SW480 (cell line): ENCODE measurements at regions not wholly inside any gene's neighbourhood (a gene's known extent, or its start where the extent isn't known, plus 50 kb on each side); places are given as distances from the start of the nearest gene placed in this dataset.
A peak's percentile ranks its signal among the peaks of the same experiment; 100 is the strongest.

Source experiments
- DNase-seq: peaks from one replicate; pipeline ENCODE4 v3.0.0-alpha.2; 2016; ENCODE audit warnings: low spot score

GRCh38 chr13:21965095-21965494 is 294.2 kb downstream of the FGF9 start:
- no peak for DNase-seq

GRCh38 chr13:21966014-21966413 is 295.1 kb downstream of the FGF9 start:
- DNase-seq: no peak

GRCh38 chr13:21967871-21968270 is 297.0 kb downstream of the FGF9 start:
- no peak for DNase-seq

- DNase-seq: no peak
Observed at GRCh38 chr13:21970172-21970571, 299.3 kb downstream of the FGF9 start.

- no peak for DNase-seq
Observed at GRCh38 chr13:21970918-21971317, 300.0 kb downstream of the FGF9 start.

- no peak for DNase-seq
Observed at GRCh38 chr13:21971662-21972621, 301.1 kb downstream of the FGF9 start.

- no peak for DNase-seq
Observed at GRCh38 chr13:21973437-21974125, 302.7 kb downstream of the FGF9 start.

GRCh38 chr13:21974741-21975140 is 303.9 kb downstream of the FGF9 start:
- no peak for DNase-seq

- no peak for DNase-seq
Observed at GRCh38 chr13:21976159-21976558, 305.3 kb downstream of the FGF9 start.

GRCh38 chr13:21979161-21979806 is 308.4 kb downstream of the FGF9 start:
- no peak for DNase-seq

GRCh38 chr13:21980049-21980448 is 309.2 kb downstream of the FGF9 start:
- no peak for DNase-seq

GRCh38 chr13:21984156-21984555 is 313.3 kb downstream of the FGF9 start:
- no peak for DNase-seq

GRCh38 chr13:21986602-21987001 is 315.7 kb downstream of the FGF9 start:
- no peak for DNase-seq

GRCh38 chr13:21987793-21988192 is 316.9 kb downstream of the FGF9 start:
- no peak for DNase-seq

- DNase-seq: no peak
Observed at GRCh38 chr13:21988624-21989023, 317.8 kb downstream of the FGF9 start.

GRCh38 chr13:21996049-21996448 is 325.2 kb downstream of the FGF9 start:
- no peak for DNase-seq

- no peak for DNase-seq
Observed at GRCh38 chr13:21997726-21998125, 326.9 kb downstream of the FGF9 start.

- peak; percentile 81 for DNase-seq
Observed at GRCh38 chr13:21998279-21998990, 327.6 kb downstream of the FGF9 start.

- DNase-seq: no peak
Observed at GRCh38 chr13:21999666-22000065, 328.8 kb downstream of the FGF9 start.

GRCh38 chr13:22000191-22000590 is 329.3 kb downstream of the FGF9 start:
- DNase-seq: no peak

- DNase-seq: no peak
Observed at GRCh38 chr13:22001336-22001735, 330.5 kb downstream of the FGF9 start.

- no peak for DNase-seq
Observed at GRCh38 chr13:22002893-22003292, 332.0 kb downstream of the FGF9 start.
